ENCODE measurements at regions not wholly inside any gene's neighbourhood (a gene's known extent, or its start where the extent isn't known, plus 50 kb on each side); places are given as distances from the start of the nearest gene placed in this dataset.

GRCh38 chr2:18213986-18214385, 335.5 kb downstream of the KCNS3 start:
- TF ChIP-seq CTCF (IDR thresholded peaks at IDR 0.05 in 8 of 11, conservative IDR thresholded peaks at IDR 0.05 in 3 of 11) (no peak), POLR2AphosphoS5 (IDR thresholded peaks at IDR 0.05) (no peak), POLR2A (IDR thresholded peaks at IDR 0.05) (no peak)

Data from spleen (tissue), 7 donors.